ENCODE measurements at regions not wholly inside any gene's neighbourhood (a gene's known extent, or its start where the extent isn't known, plus 50 kb on each side); places are given as distances from the start of the nearest gene placed in this dataset.
"Not testable (repeated sequence)": the region's sequence is repeated elsewhere in the genome, so short reads cannot be mapped to it uniquely, and the experiment has no call there.

GRCh38 chr12:29929295-29929694, 145.6 kb upstream of the TMTC1 start:
- DNase-seq = no peak

- no peak for DNase-seq
Observed at GRCh38 chr12:29921307-29921706, 137.6 kb upstream of the TMTC1 start.

GRCh38 chr12:29908157-29908556, 124.4 kb upstream of the TMTC1 start:
- DNase-seq = no peak

- DNase-seq = no peak
Observed at GRCh38 chr12:29907461-29907860, 123.7 kb upstream of the TMTC1 start.

GRCh38 chr12:29902043-29902442, 118.3 kb upstream of the TMTC1 start:
- no peak for DNase-seq

GRCh38 chr12:29901585-29901984, 117.8 kb upstream of the TMTC1 start:
- no peak for DNase-seq

- DNase-seq = no peak
Observed at GRCh38 chr12:29899212-29899931, 115.6 kb upstream of the TMTC1 start.

- DNase-seq = no peak
Observed at GRCh38 chr12:29895966-29896365, 112.2 kb upstream of the TMTC1 start.

GRCh38 chr12:29893002-29893401, 109.3 kb upstream of the TMTC1 start:
- DNase-seq = no peak

GRCh38 chr12:29891792-29892191, 108.0 kb upstream of the TMTC1 start:
- DNase-seq = no peak

GRCh38 chr12:29889737-29890136, 106.0 kb upstream of the TMTC1 start:
- DNase-seq = no peak

GRCh38 chr12:29888777-29889176, 105.0 kb upstream of the TMTC1 start:
- no peak for DNase-seq

GRCh38 chr12:29884957-29885356, 101.2 kb upstream of the TMTC1 start:
- DNase-seq = not testable (repeated sequence)

- no peak for DNase-seq
Observed at GRCh38 chr12:29883941-29884554, 100.3 kb upstream of the TMTC1 start.

GRCh38 chr12:29883525-29883924, 99.8 kb upstream of the TMTC1 start:
- no peak for DNase-seq

- no peak for DNase-seq
Observed at GRCh38 chr12:29882846-29883245, 99.1 kb upstream of the TMTC1 start.

GRCh38 chr12:29880987-29881386, 97.2 kb upstream of the TMTC1 start:
- DNase-seq = no peak

- DNase-seq = no peak
Observed at GRCh38 chr12:29879606-29880308, 96.0 kb upstream of the TMTC1 start.

GRCh38 chr12:29869946-29870345, 86.2 kb upstream of the TMTC1 start:
- no peak for DNase-seq

GRCh38 chr12:29867823-29868222, 84.1 kb upstream of the TMTC1 start:
- DNase-seq = no peak

GRCh38 chr12:29863665-29864064, 79.9 kb upstream of the TMTC1 start:
- no peak for DNase-seq

GRCh38 chr12:29858270-29858786, 74.6 kb upstream of the TMTC1 start:
- DNase-seq = no peak

- no peak for DNase-seq
Observed at GRCh38 chr12:29847246-29847645, 63.5 kb upstream of the TMTC1 start.

GRCh38 chr12:29844667-29845066, 60.9 kb upstream of the TMTC1 start:
- no peak for DNase-seq

Measured in NCI-H1048 (cell line).